Endothelial cell of umbilical vein (primary cell): ENCODE measurements at regions not wholly inside any gene's neighbourhood (a gene's known extent, or its start where the extent isn't known, plus 50 kb on each side); places are given as distances from the start of the nearest gene placed in this dataset.

ENCODE experiments used
- BruUV-seq: library from RNA; stranded (reverse); fragments of 400-500 nt; replicated peaks from 2 replicates; lab custom pipeline; 2021; lab: Mats Ljungman, UMichigan
- CTCF ChIA-PET: fragments of 300-600, 350-600 bp; sonication (Branson Sonifier 250); formaldehyde crosslinking; loops from one replicate; lab custom pipeline; 2021; ENCODE audit warnings: antibody characterized with exemption, inconsistent platforms; lab: Charles Lee
- POLR2A ChIA-PET: fragments of 300-600, 350-600 bp; sonication (Branson Sonifier 250); formaldehyde crosslinking; loops from one replicate; lab custom pipeline; 2021; ENCODE audit warnings: antibody characterized with exemption, inconsistent platforms; lab: Charles Lee
- DNase-seq: peaks from one replicate; pipeline ENCODE4 v3.0.0-alpha.2; 2011; ENCODE audit warnings: low read depth, low spot score
- FAIRE-seq: peaks from 2 replicates; lab custom pipeline; 2011; peaks lifted over from hg19 to GRCh38; lab: Jason Lieb, UNC
- H2AFZ ChIP-seq: 2 replicates; pipeline ENCODE4 v1.6.0; 2012; ENCODE audit warnings: low read depth, low read length, control low read depth, inconsistent platforms
- H3K27ac ChIP-seq: 2 replicates; pipeline ENCODE4 v1.5.1; 2011; ENCODE audit warnings: low read depth, mild to moderate bottlenecking, control low read depth, low read length, moderate library complexity; ENCODE audit not compliant: insufficient read depth
- H3K27me3 ChIP-seq, 2 experiments: 2 replicates each; pipeline versions ENCODE4 v1.6.0 to v1.6.1; 2011; ENCODE audit warnings: low read length in 2 of 2, mixed read lengths in 1 of 2; ENCODE audit not compliant: control insufficient read depth in 2 of 2, insufficient read depth in 2 of 2
- H3K36me3 ChIP-seq, 2 experiments: 2 replicates in 1 of 2; 3 replicates in 1 of 2; pipeline ENCODE4 v1.5.1; 2011; ENCODE audit warnings: low read length in 2 of 2, mild to moderate bottlenecking in 1 of 2, moderate library complexity in 1 of 2; ENCODE audit not compliant: control insufficient read depth in 2 of 2, insufficient read depth in 2 of 2; ENCODE audit errors: extremely low read depth in 1 of 2
- H3K4me1 ChIP-seq: 3 replicates; pipeline ENCODE4 v1.5.1; 2011; ENCODE audit warnings: mild to moderate bottlenecking, low read length; ENCODE audit not compliant: control insufficient read depth, insufficient read depth; ENCODE audit errors: extremely low read depth
- H3K4me2 ChIP-seq: 2 replicates; pipeline ENCODE4 v1.6.1; 2011; ENCODE audit warnings: low read length, control low read depth, mixed read lengths; ENCODE audit not compliant: insufficient read depth
- H3K4me3 ChIP-seq, 3 experiments: fragments of 200-600 bp in 1 of 3; sonication (generic), shearing (Covaris generic) in 1 of 3; replicated peaks in 1 of 3; 2 replicates each; pipeline ENCODE4 v1.5.1; 2011 to 2016; ENCODE audit warnings: control low read depth in 3 of 3, low read length in 3 of 3, mild to moderate bottlenecking in 2 of 3, inconsistent platforms in 1 of 3, low read depth in 1 of 3, moderate library complexity in 1 of 3; ENCODE audit not compliant: insufficient read depth in 1 of 3
- H3K79me2 ChIP-seq: 2 replicates; pipeline ENCODE4 v1.6.0; 2012; ENCODE audit warnings: low read length, inconsistent platforms; ENCODE audit not compliant: control insufficient read depth, insufficient read depth
- H3K9ac ChIP-seq: replicated peaks from 2 replicates; pipeline ENCODE3; 2011; ENCODE audit warnings: low read length, control low read depth; ENCODE audit not compliant: insufficient read depth; ENCODE audit errors: extremely low read depth
- H3K9me1 ChIP-seq: replicated peaks from 3 replicates; pipeline ENCODE4 v1.6.0; 2011; ENCODE audit warnings: mild to moderate bottlenecking, low read length; ENCODE audit not compliant: control insufficient read depth, insufficient read depth; ENCODE audit errors: extremely low read depth
- H3K9me3 ChIP-seq: replicated peaks from 2 replicates; pipeline ENCODE4 v1.5.1; 2012; ENCODE audit warnings: low read length, inconsistent platforms; ENCODE audit not compliant: control insufficient read depth, insufficient read depth
- H4K20me1 ChIP-seq: replicated peaks from 2 replicates; pipeline ENCODE3; 2011; ENCODE audit warnings: mild to moderate bottlenecking, low read length; ENCODE audit not compliant: control insufficient read depth, insufficient read depth; ENCODE audit errors: extremely low read depth
- CTCF ChIP-seq, 2 donors: IDR thresholded peaks; 1 replicate in 1 of 2; 2 replicates in 1 of 2; pipeline ENCODE4 v1.5.1; 2011; ENCODE audit warnings: low read length in 2 of 2, mild to moderate bottlenecking in 2 of 2, moderate library complexity in 2 of 2, control low read depth in 1 of 2, inconsistent platforms in 1 of 2, low read depth in 1 of 2; ENCODE audit not compliant: insufficient read depth in 1 of 2; ENCODE audit errors: extremely low read depth in 1 of 2
- EZH2 ChIP-seq: IDR thresholded peaks from 2 replicates; pipeline ENCODE4 v1.6.1; 2012; ENCODE audit warnings: borderline replicate concordance, low read depth, mild to moderate bottlenecking, moderate library complexity, low read length, inconsistent platforms; ENCODE audit not compliant: severe bottlenecking
- FOS ChIP-seq: IDR thresholded peaks from 2 replicates; pipeline ENCODE4 v1.6.1; 2011; ENCODE audit warnings: mild to moderate bottlenecking, low read length, moderate library complexity, borderline replicate concordance; ENCODE audit not compliant: insufficient read depth
- GATA2 ChIP-seq: IDR thresholded peaks from 2 replicates; pipeline ENCODE4 v1.7.0; 2011; ENCODE audit warnings: low read depth, mild to moderate bottlenecking, moderate library complexity, mixed read lengths, low read length; ENCODE audit not compliant: insufficient read length, insufficient read depth
- JUN ChIP-seq: IDR thresholded peaks from 2 replicates; pipeline ENCODE4 v1.6.1; 2011; ENCODE audit warnings: borderline replicate concordance, low read depth; ENCODE audit not compliant: insufficient read length, insufficient read depth
- MAX ChIP-seq: IDR thresholded peaks from 2 replicates; pipeline ENCODE4 v1.6.1; 2011; ENCODE audit not compliant: insufficient read depth, insufficient read length
- MYC ChIP-seq: IDR thresholded peaks from one replicate; pipeline ENCODE4 v1.6.1; 2011; ENCODE audit warnings: mild to moderate bottlenecking, low read depth, low read length
- POLR2A ChIP-seq: IDR thresholded peaks from 2 replicates; pipeline ENCODE4 v1.6.1; 2012; ENCODE audit warnings: low read depth, mild to moderate bottlenecking, control low read depth, low read length
- POLR2AphosphoS5 ChIP-seq: IDR thresholded peaks from 2 replicates; pipeline ENCODE4 v1.6.1; 2012; ENCODE audit warnings: low read depth, mild to moderate bottlenecking, control low read depth, low read length, moderate library complexity; ENCODE audit not compliant: insufficient read depth
- dilution Hi-C: fragments of 300-500 bp; cut with MboI; formaldehyde crosslinking; loops from one replicate; pipeline ENCODE4 v1.15.0; 2019; ENCODE audit warnings: low sequenced_read_pairs; ENCODE audit not compliant: extremely low pct_ligation_motif_present
- intact Hi-C: fragments of 100-400 bp; cut with micrococcal nuclease; formaldehyde crosslinking; loops from one replicate; pipeline ENCODE4 v1.10.0; 2022

- no peak for FAIRE-seq
Observed at GRCh38 chr6:167569879-167570278, 245.0 kb downstream of the TTLL2 start.

More at GRCh38 chr6:167569879-167570278, 245.0 kb downstream of the TTLL2 start:
- dilution Hi-C loops: no loop called here
- Histone ChIP-seq H4K20me1 (no peaks in the 10 kb centered on the region), H3K4me2 (no peak overlapping the region), H3K9ac (no peak overlapping the region), H3K79me2 (no peaks in the 10 kb centered on the region), H3K4me1 (peaks cover 6% of the 10 kb centered on the region), H3K9me3 (no peaks in the 10 kb centered on the region), H3K36me3 (no peaks in the 10 kb centered on the region), H3K27me3 (no peaks in the 10 kb centered on the region), H3K27ac (no peak overlapping the region), H3K9me1 (no peaks in the 10 kb centered on the region), H2AFZ (no peak overlapping the region), H3K4me3 (no peak overlapping the region)
- CTCF ChIA-PET: no interaction called here
- POLR2A ChIA-PET: no interaction called here
- no peak for TF ChIP-seq GATA2
- no peak for TF ChIP-seq POLR2AphosphoS5
- TF ChIP-seq CTCF (IDR thresholded peaks at IDR 0.05; ENCODE audit: extremely low read depth in 1 of 2, insufficient read depth in 1 of 2, low read depth in 1 of 2, low read length in 2 of 2): no peak
- TF ChIP-seq MAX: no peak
- no peak for TF ChIP-seq MYC
- TF ChIP-seq FOS: no peak
- no peak for TF ChIP-seq JUN
- no peak for TF ChIP-seq EZH2
- no peak for TF ChIP-seq POLR2A
- no peak for DNase-seq
- no TSS peak for BruUV-seq
- intact Hi-C loops: loop anchor here (5.0 kb wide), 1 partner anchor 408 kb away; no protein-coding TSS in a partner anchor
